HepG2 (cell line): ENCODE measurements at regions not wholly inside any gene's neighbourhood (a gene's known extent, or its start where the extent isn't known, plus 50 kb on each side); places are given as distances from the start of the nearest gene placed in this dataset.

Experiments used
- ATAC-seq: fragments of 200-7000 bp; cut with Tn5 transposase; 3 replicates; pipeline ENCODE4 v1.9.1; 2020; ENCODE audit warnings: mild to moderate bottlenecking, moderate library complexity
- BruUV-seq: library from RNA; stranded (reverse); fragments of 400-500 nt; replicated peaks from 2 replicates; lab custom pipeline; 2021; lab: Mats Ljungman, UMichigan
- CTCF ChIA-PET: fragments of 300-600 bp; formaldehyde crosslinking; extraction: SDS; loops from one replicate; lab custom pipeline; 2021; ENCODE audit warnings: low total read pairs, inconsistent platforms, low intra/inter-chr PET ratio; lab: Yijun Ruan, JAX
- POLR2A ChIA-PET: fragments of 350-600 bp; sonication (Branson Sonifier 250); formaldehyde crosslinking; loops from one replicate; lab custom pipeline; 2020; ENCODE audit warnings: antibody characterized with exemption, inconsistent platforms; lab: Yijun Ruan, JAX
- DNase-seq: peaks from one replicate; pipeline ENCODE4 v3.0.0-alpha.2; 2015; ENCODE audit warnings: low spot score
- FAIRE-seq: peaks from 3 replicates; lab custom pipeline; 2011; peaks lifted over from hg19 to GRCh38; lab: Jason Lieb, UNC
- H2AFZ ChIP-seq: one replicate; pipeline ENCODE4 v1.6.1; 2011; ENCODE audit warnings: low read length, inconsistent platforms
- H3K27ac ChIP-seq: fragments of 300-600 bp; 3 replicates; pipeline ENCODE4 v1.8.0; 2011; ENCODE audit warnings: mixed run types, mild to moderate bottlenecking, mixed read lengths, low read length, inconsistent platforms; ENCODE audit not compliant: insufficient read depth; ENCODE audit errors: extremely low read length
- H3K27me3 ChIP-seq, 2 experiments: fragments of 200-600 bp in 1 of 2; 2 replicates in 1 of 2; 3 replicates in 1 of 2; pipeline versions ENCODE4 v1.6.0 to v1.8.0; 2011; ENCODE audit warnings: low read length in 2 of 2, mild to moderate bottlenecking in 2 of 2, moderate library complexity in 2 of 2, inconsistent platforms in 1 of 2; ENCODE audit not compliant: insufficient read depth in 2 of 2, control insufficient read depth in 1 of 2
- H3K36me3 ChIP-seq, 2 experiments: fragments of 200-600 bp in 1 of 2; replicated peaks in 1 of 2; 2 replicates in 1 of 2; 3 replicates in 1 of 2; pipeline versions ENCODE4 v1.5.1 to v1.8.0; 2011; ENCODE audit warnings: low read length in 2 of 2, inconsistent platforms in 1 of 2; ENCODE audit not compliant: insufficient read depth in 2 of 2, control insufficient read depth in 1 of 2
- H3K4me1 ChIP-seq: 2 replicates; pipeline ENCODE4 v1.5.1; 2012; ENCODE audit warnings: low read length, inconsistent platforms; ENCODE audit not compliant: insufficient read depth
- H3K4me2 ChIP-seq: 2 replicates; pipeline ENCODE4 v1.6.0; 2011; ENCODE audit warnings: low read depth, low read length, inconsistent platforms
- H3K4me3 ChIP-seq, 3 experiments: fragments of 200-600 bp in 1 of 3; sonication (generic), shearing (Covaris generic) in 1 of 3; replicated peaks in 1 of 3; 2 replicates each; pipeline ENCODE4 v1.5.1; 2011 to 2016; ENCODE audit warnings: low read length in 3 of 3, inconsistent platforms in 2 of 3, low read depth in 2 of 3, mild to moderate bottlenecking in 2 of 3, control low read depth in 1 of 3, mixed read lengths in 1 of 3; ENCODE audit not compliant: insufficient read depth in 1 of 3
- H3K79me2 ChIP-seq: one replicate; pipeline ENCODE4 v1.6.1; 2011; ENCODE audit warnings: low read length, inconsistent platforms; ENCODE audit not compliant: insufficient read depth
- H3K9ac ChIP-seq: 2 replicates; pipeline ENCODE4 v1.6.0; 2011; ENCODE audit warnings: mild to moderate bottlenecking, low read depth, low read length, inconsistent platforms; ENCODE audit not compliant: insufficient read depth
- H3K9me3 ChIP-seq: 2 replicates; pipeline ENCODE4 v1.5.1; 2012; ENCODE audit warnings: mild to moderate bottlenecking, low read length
- H4K20me1 ChIP-seq: 2 replicates; pipeline ENCODE4 v1.6.0; 2011; ENCODE audit warnings: inconsistent platforms, mild to moderate bottlenecking, low read length, moderate library complexity; ENCODE audit not compliant: insufficient read depth
- ATF7 ChIP-seq, 2 experiments: fragments of 450-650 bp in 1 of 2; sonication (generic) in 1 of 2; formaldehyde crosslinking in 1 of 2; IDR thresholded peaks; 2 replicates each; pipeline versions ENCODE4 v1.4.0 to v1.6.1; 2016 to 2020; ENCODE audit warnings: antibody characterized with exemption in 1 of 2, mild to moderate bottlenecking in 1 of 2, missing genetic modification reagents in 1 of 2
- EEA1 ChIP-seq: sonication (generic); formaldehyde crosslinking; IDR thresholded peaks from 2 replicates; pipeline ENCODE4 v1.5.1; 2020; ENCODE audit warnings: mild to moderate bottlenecking, missing genetic modification reagents, borderline replicate concordance
- GFI1 ChIP-seq: sonication (generic); formaldehyde crosslinking; IDR thresholded peaks from 2 replicates; pipeline ENCODE4 v1.5.0; 2020; ENCODE audit warnings: missing genetic modification reagents, mild to moderate bottlenecking, borderline replicate concordance
- LCORL ChIP-seq, 2 experiments: fragments of 450-650 bp in 1 of 2; sonication (generic) in 1 of 2; formaldehyde crosslinking in 1 of 2; IDR thresholded peaks; 2 replicates each; pipeline versions ENCODE4 v1.5.0 to v1.6.1; 2017 to 2020; ENCODE audit warnings: antibody characterized with exemption in 1 of 2, missing genetic modification reagents in 1 of 2
- PHF20 ChIP-seq: sonication (generic); formaldehyde crosslinking; IDR thresholded peaks from 2 replicates; pipeline ENCODE4 v1.5.0; 2020; ENCODE audit warnings: mild to moderate bottlenecking, missing genetic modification reagents
- TRIM24 ChIP-seq: sonication (generic); formaldehyde crosslinking; IDR thresholded peaks from 2 replicates; pipeline ENCODE4 v1.8.0; 2022; ENCODE audit warnings: mild to moderate bottlenecking, missing genetic modification reagents
- ZFP36L1 ChIP-seq: sonication (generic); formaldehyde crosslinking; IDR thresholded peaks from 2 replicates; pipeline ENCODE4 v1.8.0; 2022; ENCODE audit warnings: mild to moderate bottlenecking, missing genetic modification reagents, moderate library complexity
- ZFYVE20 ChIP-seq: sonication (generic); formaldehyde crosslinking; IDR thresholded peaks from 2 replicates; pipeline ENCODE4 v1.8.0; 2023; ENCODE audit warnings: low read depth, mild to moderate bottlenecking, moderate library complexity, missing genetic modification reagents, borderline replicate concordance
- ZNF207 ChIP-seq: fragments of 450-650 bp; IDR thresholded peaks from 2 replicates; pipeline ENCODE4 v1.6.1; 2016; ENCODE audit warnings: antibody characterized with exemption, borderline replicate concordance
- ZNF292 ChIP-seq: sonication (generic); formaldehyde crosslinking; IDR thresholded peaks from 2 replicates; pipeline ENCODE4 v1.8.1; 2022; ENCODE audit warnings: mild to moderate bottlenecking, low read depth, missing genetic modification reagents, borderline replicate concordance
- ZNF296 ChIP-seq: sonication (generic); formaldehyde crosslinking; conservative IDR thresholded peaks from 2 replicates; pipeline ENCODE4 v1.5.0; 2020; ENCODE audit warnings: mild to moderate bottlenecking, missing genetic modification reagents
- ZNF333 ChIP-seq: sonication (generic); formaldehyde crosslinking; IDR thresholded peaks from 2 replicates; pipeline ENCODE4 v1.4.0; 2020; ENCODE audit warnings: mild to moderate bottlenecking, missing genetic modification reagents, borderline replicate concordance
- ZNF350 ChIP-seq: sonication (generic); formaldehyde crosslinking; IDR thresholded peaks from 2 replicates; pipeline ENCODE4 v1.4.0; 2020; ENCODE audit warnings: mild to moderate bottlenecking, low read depth, missing genetic modification reagents, borderline replicate concordance
- WGBS: methylation state at CpG from one replicate; pipeline ENCODE4 v1.1.6; 2017; ENCODE audit warnings: low lambda C conversion rate; 5-methylcytosine and 5-hydroxymethylcytosine counted together
- in situ Hi-C: cut with HindIII; loops from 2 replicates; pipeline ENCODE4 v1.10.0; 2017; ENCODE audit warnings: low pct_unique_long_range_greater_than_20kb; ENCODE audit not compliant: extremely low pct_ligation_motif_present
- intact Hi-C: fragments of 100-400 bp; cut with micrococcal nuclease; formaldehyde crosslinking; loops from one replicate; pipeline ENCODE4 v1.10.0; 2022; ENCODE audit not compliant: unreplicated experiment
- TF ChIP-seq, protein P1 (sequence below): IDR thresholded peaks from 2 replicates; pipeline ENCODE4 v1.6.1; 2016; ENCODE audit warnings: missing compliant biosample characterization, missing genetic modification reagents, borderline replicate concordance
- TF ChIP-seq, protein P2 (sequence below): IDR thresholded peaks from 2 replicates; pipeline ENCODE4 v1.6.1; 2016; ENCODE audit warnings: missing compliant biosample characterization, missing genetic modification reagents, borderline replicate concordance
- TF ChIP-seq, protein P3 (sequence below): sonication (generic); formaldehyde crosslinking; IDR thresholded peaks from 2 replicates; pipeline ENCODE4 v1.5.0; 2020; ENCODE audit warnings: missing genetic modification reagents
- TF ChIP-seq, protein P4 (sequence below): sonication (generic); formaldehyde crosslinking; conservative IDR thresholded peaks from 2 replicates; pipeline ENCODE4 v1.4.0; 2020; ENCODE audit warnings: mild to moderate bottlenecking, missing genetic modification reagents, moderate library complexity

DNA sequence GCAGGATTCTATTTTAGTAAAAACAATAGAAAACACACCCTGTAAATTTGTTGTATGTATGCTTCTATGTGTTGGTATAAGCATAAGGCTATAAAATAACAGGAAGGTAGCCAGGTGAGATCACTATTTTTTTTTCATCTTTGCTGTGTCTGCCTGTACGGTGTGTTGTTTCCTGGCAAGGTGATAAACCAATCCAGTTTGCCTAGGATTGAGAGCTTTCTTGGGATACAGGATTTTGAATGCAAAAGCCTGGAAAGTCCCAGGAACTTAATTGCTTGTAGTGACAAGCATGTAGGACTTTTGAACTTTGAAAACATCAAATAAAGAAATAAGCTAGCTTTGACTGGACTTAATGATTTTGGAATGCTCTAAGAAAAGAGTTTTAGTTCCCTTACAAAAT lies 83.3 kb upstream of the RORB start:
- BruUV-seq: no TSS peak
- no peak overlapping the region for H3K4me2 ChIP-seq
- 0% methylated on average over 1 of the region's 1 CpG for WGBS
- H4K20me1 ChIP-seq: no peaks in the 10 kb centered on the region
- intact Hi-C loops (no loop called here), in situ Hi-C loops (no loop called here)
- FAIRE-seq (no peak), DNase-seq (no peak), ATAC-seq (no peak)
- no peak for TF ChIP-seq TRIM24
- no peak for TF ChIP-seq ZNF292 (CRISPR knock-in tag)
- TF ChIP-seq ZNF296: no peak
- TF ChIP-seq GFI1 (CRISPR knock-in tag): no peak
- no peak for TF ChIP-seq ZNF350 (CRISPR knock-in tag)
- TF ChIP-seq ATF7 (IDR thresholded peaks at IDR 0.05): no peak
- no peak for TF ChIP-seq ATF7 (CRISPR knock-in tag; IDR thresholded peaks at IDR 0.05)
- no peak for TF ChIP-seq PHF20 (CRISPR knock-in tag)
- TF ChIP-seq, protein P1, sequence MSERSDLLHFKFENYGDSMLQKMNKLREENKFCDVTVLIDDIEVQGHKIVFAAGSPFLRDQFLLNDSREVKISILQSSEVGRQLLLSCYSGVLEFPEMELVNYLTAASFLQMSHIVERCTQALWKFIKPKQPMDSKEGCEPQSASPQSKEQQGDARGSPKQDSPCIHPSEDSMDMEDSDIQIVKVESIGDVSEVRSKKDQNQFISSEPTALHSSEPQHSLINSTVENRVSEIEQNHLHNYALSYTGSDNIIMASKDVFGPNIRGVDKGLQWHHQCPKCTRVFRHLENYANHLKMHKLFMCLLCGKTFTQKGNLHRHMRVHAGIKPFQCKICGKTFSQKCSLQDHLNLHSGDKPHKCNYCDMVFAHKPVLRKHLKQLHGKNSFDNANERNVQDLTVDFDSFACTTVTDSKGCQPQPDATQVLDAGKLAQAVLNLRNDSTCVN (CRISPR knock-in tag): no peak
- TF ChIP-seq LCORL (IDR thresholded peaks at IDR 0.05): no peak
- no peak for TF ChIP-seq LCORL (CRISPR knock-in tag; IDR thresholded peaks at IDR 0.05)
- no peak for TF ChIP-seq ZNF333 (CRISPR knock-in tag)
- TF ChIP-seq EEA1 (CRISPR knock-in tag): no peak
- TF ChIP-seq, protein P2, sequence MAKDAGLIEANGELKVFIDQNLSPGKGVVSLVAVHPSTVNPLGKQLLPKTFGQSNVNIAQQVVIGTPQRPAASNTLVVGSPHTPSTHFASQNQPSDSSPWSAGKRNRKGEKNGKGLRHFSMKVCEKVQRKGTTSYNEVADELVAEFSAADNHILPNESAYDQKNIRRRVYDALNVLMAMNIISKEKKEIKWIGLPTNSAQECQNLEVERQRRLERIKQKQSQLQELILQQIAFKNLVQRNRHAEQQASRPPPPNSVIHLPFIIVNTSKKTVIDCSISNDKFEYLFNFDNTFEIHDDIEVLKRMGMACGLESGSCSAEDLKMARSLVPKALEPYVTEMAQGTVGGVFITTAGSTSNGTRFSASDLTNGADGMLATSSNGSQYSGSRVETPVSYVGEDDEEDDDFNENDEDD: no peak
- TF ChIP-seq, protein P3, sequence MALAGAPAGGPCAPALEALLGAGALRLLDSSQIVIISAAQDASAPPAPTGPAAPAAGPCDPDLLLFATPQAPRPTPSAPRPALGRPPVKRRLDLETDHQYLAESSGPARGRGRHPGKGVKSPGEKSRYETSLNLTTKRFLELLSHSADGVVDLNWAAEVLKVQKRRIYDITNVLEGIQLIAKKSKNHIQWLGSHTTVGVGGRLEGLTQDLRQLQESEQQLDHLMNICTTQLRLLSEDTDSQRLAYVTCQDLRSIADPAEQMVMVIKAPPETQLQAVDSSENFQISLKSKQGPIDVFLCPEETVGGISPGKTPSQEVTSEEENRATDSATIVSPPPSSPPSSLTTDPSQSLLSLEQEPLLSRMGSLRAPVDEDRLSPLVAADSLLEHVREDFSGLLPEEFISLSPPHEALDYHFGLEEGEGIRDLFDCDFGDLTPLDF: no peak
- TF ChIP-seq, protein P4, sequence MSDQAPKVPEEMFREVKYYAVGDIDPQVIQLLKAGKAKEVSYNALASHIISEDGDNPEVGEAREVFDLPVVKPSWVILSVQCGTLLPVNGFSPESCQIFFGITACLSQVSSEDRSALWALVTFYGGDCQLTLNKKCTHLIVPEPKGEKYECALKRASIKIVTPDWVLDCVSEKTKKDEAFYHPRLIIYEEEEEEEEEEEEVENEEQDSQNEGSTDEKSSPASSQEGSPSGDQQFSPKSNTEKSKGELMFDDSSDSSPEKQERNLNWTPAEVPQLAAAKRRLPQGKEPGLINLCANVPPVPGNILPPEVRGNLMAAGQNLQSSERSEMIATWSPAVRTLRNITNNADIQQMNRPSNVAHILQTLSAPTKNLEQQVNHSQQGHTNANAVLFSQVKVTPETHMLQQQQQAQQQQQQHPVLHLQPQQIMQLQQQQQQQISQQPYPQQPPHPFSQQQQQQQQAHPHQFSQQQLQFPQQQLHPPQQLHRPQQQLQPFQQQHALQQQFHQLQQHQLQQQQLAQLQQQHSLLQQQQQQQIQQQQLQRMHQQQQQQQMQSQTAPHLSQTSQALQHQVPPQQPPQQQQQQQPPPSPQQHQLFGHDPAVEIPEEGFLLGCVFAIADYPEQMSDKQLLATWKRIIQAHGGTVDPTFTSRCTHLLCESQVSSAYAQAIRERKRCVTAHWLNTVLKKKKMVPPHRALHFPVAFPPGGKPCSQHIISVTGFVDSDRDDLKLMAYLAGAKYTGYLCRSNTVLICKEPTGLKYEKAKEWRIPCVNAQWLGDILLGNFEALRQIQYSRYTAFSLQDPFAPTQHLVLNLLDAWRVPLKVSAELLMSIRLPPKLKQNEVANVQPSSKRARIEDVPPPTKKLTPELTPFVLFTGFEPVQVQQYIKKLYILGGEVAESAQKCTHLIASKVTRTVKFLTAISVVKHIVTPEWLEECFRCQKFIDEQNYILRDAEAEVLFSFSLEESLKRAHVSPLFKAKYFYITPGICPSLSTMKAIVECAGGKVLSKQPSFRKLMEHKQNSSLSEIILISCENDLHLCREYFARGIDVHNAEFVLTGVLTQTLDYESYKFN (CRISPR knock-in tag): no peak
- TF ChIP-seq ZNF207: no peak
- no peak for TF ChIP-seq ZFYVE20 (CRISPR knock-in tag)
- TF ChIP-seq ZFP36L1 (CRISPR knock-in tag): no peak
- H3K4me1 ChIP-seq: no peaks in the 10 kb centered on the region
- ChIA-PET POLR2A (no interaction called here), CTCF (no interaction called here)
- no peaks in the 10 kb centered on the region for H3K79me2 ChIP-seq
- H2AFZ ChIP-seq: no peak overlapping the region
- H3K4me3 ChIP-seq: no peak overlapping the region
- H3K27ac ChIP-seq: no peak overlapping the region
- no peaks in the 10 kb centered on the region for H3K27me3 ChIP-seq
- H3K36me3 ChIP-seq: no peaks in the 10 kb centered on the region
- H3K9ac ChIP-seq: no peak overlapping the region
- H3K9me3 ChIP-seq: no peaks in the 10 kb centered on the region
